Skin of body (tissue), 1 donor: ENCODE measurements at regions not wholly inside any gene's neighbourhood (a gene's known extent, or its start where the extent isn't known, plus 50 kb on each side); places are given as distances from the start of the nearest gene placed in this dataset.
"Not testable (repeated sequence)": the region's sequence is repeated elsewhere in the genome, so short reads cannot be mapped to it uniquely, and the experiment has no call there.

ENCODE experiments used
- DNase-seq: peaks from one replicate; lab custom pipeline; 2025; lab: John Stamatoyannopoulos, UW

- DNase-seq: not testable (repeated sequence)
Observed at GRCh38 chr2:55124682-55125081, 74.4 kb upstream of the RTN4 start.

- DNase-seq: no peak
Observed at GRCh38 chr2:55123851-55124269, 73.6 kb upstream of the RTN4 start.

DNA sequence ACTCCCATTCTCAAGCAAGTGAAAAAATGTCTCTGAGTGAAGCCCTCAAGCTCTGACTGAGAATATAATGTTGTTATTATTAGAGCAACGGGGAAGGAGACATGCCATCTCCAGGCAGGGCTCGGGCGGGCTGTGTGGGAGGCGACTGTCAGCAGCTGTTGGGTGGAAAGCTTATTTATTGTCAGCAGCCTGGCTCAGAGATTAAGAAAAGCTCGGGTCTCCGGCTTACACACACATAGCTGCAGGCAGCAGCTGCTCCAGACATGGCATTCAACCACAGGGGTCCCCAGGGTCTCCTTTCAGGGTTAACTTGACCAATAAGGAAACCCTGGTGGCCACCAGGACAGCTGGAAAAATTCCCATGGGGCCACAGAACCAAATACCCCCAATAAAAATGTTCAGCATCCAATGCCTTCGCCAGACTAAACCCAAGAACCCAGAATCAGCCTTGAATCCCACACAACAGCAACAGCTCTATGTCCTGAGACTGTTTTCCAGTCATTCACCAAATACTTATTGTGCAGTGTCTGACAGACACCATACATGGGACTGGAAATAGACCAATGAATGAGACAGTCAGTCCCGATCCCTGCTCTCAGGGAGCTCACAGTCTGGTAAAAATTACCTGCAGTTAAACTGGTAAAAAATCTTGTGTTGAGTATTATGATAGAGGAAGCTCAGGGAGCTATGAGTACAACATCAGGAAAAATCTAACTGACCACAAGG lies 70.5 kb upstream of the RTN4 start:
- DNase-seq: peak; percentile 85

GRCh38 chr2:55119711-55120487 lies 69.6 kb upstream of the RTN4 start:
- no peak for DNase-seq

DNA sequence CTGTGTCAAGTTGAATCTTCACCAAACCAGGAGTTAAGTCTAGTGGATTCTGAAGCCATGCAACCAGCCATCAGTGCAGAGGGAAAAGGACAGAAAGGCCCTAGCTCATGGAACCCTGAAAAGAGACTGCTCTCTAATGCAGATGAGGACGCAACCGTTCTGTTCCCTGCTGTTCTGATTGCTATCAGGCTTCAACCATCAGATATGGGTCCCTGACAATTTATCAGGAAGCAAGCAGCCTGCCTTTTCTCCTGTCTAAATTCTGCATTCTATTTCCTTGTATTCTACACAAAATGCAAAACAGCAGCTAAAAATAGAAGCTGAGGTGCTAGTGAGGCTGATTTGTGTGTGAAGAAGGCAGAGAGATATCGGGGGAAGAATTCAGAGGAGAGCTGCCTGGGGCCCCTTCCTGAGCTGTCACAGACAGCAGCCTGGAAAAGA lies 68.4 kb upstream of the RTN4 start:
- DNase-seq: no peak

GRCh38 chr2:55116966-55117365 lies 66.7 kb upstream of the RTN4 start:
- DNase-seq: no peak

DNA sequence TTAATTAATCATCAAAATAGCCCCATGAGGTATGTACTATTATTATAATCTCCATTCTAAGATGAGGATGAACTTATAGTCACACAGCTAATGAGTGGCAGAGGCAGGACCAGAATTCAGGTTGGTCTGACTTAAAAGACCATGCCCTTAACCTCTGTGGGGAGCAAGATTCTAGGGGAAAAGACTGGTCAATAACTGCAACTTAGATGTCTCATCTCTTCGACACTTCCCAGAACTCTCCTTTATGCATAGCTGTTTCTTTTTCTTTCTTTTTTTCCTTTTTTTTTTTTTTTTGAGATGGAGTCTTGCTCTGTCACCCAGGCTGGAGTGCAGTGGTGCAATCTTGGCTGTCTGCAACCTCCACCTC lies 66.3 kb upstream of the RTN4 start:
- no peak for DNase-seq

GRCh38 chr2:55115761-55116597 lies 65.7 kb upstream of the RTN4 start:
- no peak for DNase-seq

GRCh38 chr2:55114597-55114996 lies 64.3 kb upstream of the RTN4 start:
- DNase-seq: no peak

GRCh38 chr2:55114082-55114481 lies 63.8 kb upstream of the RTN4 start:
- DNase-seq: no peak

- DNase-seq: peak; percentile 92
Observed at GRCh38 chr2:55112229-55113031, 62.2 kb upstream of the RTN4 start.

DNA sequence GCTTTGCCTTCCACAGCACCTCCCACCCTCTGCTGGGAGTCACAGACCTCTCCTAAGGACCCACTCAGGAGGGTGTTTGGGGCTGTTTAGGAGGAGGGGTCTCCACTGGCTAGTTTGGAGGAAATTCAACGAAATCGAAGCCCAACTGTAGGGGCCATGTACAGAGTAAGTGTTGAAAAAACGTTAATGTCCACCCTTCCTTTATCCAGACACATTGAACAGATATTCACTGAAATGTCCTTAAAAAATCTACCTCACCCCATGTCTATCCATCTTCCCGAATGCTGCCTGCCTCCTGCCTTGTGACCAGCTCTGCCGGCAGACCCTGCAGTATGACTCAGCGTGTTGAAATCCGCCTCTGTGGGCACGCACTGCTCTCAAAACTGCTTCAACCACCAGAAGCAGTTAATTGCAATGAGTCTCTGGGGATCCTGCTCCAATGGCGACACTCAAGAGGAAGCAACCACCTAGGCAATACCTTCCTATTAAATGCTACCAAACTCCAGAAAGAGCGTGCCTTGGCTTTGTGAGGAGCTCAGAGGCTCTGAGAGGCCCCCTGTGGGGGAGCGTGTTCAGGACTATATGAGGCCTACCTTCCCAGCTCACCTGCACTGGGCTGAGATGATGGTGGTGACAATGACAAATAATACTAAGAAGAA lies 61.4 kb upstream of the RTN4 start:
- DNase-seq: peak; percentile 30

DNA sequence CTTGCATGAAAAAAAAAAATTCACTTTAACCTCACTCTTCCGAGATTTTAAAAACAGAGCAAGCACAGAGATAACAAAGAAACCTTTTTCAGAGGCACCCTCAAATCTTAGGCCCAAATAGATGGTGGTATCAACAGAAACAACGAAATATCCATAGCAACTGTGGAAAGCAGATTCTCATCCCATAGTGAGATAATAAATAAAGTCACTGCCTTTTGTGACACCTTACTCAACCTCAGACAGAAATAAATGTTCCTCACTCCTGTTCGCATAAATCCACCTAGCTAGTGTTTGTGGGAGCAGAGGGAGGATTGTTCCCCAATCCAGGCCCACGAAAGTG lies 60.9 kb upstream of the RTN4 start:
- DNase-seq: no peak

DNA sequence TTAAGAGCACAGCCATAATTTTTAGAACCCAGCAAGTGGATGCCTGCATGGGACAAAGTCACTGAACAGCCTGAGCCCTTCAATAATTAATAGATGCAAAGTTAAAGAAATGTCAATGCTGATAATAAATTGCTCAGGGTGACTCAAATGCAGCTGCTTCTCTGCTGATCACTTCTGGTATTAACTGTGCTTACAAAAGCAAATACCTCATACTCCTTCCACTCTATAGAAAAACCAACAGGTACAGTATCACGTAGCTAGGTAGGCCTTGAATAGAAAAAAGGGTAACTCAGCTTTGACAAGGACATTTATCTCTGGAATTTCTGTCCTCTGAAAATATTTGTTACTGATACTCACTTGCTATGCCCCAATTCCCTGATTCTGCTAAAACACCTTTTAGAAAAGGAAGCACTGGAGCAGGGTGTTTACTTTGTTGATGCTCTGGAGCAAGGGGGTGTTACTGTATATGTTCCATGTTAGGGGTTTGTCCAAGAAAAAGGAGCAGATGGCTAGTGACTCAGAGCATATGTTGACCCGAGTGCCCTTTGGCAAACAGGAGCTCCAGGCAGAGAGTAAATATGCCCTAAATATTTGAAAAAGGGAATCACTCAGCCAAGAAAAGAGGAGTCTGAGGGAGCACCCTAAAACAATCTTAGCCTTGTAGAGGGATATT lies 59.1 kb upstream of the RTN4 start:
- no peak for DNase-seq

GRCh38 chr2:55108456-55109160 lies 58.4 kb upstream of the RTN4 start:
- DNase-seq: no peak

GRCh38 chr2:55107436-55107835 lies 57.2 kb upstream of the RTN4 start:
- no peak for DNase-seq

DNA sequence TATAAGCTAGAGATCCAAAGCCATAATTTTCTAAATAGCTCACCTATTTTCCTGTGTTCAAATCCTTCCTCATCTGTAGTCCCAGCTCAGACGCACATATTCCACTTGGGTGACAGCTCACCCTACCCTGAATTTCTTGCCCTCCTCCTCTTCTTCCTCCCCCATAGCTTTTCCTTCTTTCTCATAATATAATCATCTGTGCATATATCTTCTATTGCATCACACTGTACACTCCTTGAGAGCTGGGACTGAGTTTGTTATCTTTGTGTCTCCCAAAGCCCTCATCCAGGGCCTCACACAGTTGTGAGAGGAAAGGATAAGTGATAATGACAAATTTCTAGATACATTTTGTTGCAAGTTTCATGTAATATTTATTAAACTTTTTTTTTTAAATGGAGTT lies 55.9 kb upstream of the RTN4 start:
- no peak for DNase-seq

DNA sequence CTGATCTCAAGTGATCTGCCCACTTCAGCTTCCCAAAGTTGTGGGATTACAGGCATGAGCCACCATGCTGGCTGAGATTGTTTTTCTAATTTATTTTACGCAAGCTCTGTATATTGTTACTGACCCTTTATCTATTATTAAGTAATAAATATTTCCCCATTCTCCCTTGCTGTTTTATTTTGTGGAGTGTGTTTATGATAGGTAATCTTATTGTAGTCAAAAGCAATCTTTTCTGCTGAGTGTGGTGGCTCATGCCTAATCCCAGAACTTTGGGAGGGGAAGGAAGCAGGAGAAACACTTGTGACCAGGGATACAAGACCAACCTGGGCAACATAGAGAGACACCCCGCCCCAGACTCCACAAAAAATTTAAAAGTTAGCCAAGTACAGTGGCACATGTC lies 55.2 kb upstream of the RTN4 start:
- no peak for DNase-seq

- DNase-seq: peak; percentile 68
Observed at GRCh38 chr2:55103046-55103445, 52.8 kb upstream of the RTN4 start.
